NCI-H2227 treated with DMSO at 0.1 percent for 48 hours (cell line): ENCODE measurements at regions not wholly inside any gene's neighbourhood (a gene's known extent, or its start where the extent isn't known, plus 50 kb on each side); places are given as distances from the start of the nearest gene placed in this dataset.
"Not testable (repeated sequence)": the region's sequence is repeated elsewhere in the genome, so short reads cannot be mapped to it uniquely, and the experiment has no call there.

Experiments used
- DNase-seq: peaks from one replicate; lab custom pipeline; 2025; lab: John Stamatoyannopoulos, UW

DNA sequence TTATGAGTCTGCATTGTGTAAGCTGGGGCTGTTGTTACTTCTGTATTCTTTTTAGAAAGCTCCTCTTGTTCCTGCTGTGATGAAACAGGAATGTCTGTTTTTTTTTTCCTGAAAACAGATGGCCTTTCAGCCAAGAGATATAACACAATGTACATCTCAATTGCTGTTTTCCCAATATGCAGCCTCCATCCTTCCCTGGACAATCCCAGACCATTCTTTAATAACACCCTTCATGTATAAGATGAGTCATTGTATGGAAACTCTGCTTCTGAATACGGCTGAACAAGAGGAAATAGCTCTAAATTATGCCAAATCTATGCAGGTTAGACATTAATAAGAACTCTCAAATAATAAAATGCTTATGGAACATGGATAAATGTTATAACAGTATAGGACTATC, 60.2 kb upstream of the LRRC4C start:
- no peak for DNase-seq

DNA sequence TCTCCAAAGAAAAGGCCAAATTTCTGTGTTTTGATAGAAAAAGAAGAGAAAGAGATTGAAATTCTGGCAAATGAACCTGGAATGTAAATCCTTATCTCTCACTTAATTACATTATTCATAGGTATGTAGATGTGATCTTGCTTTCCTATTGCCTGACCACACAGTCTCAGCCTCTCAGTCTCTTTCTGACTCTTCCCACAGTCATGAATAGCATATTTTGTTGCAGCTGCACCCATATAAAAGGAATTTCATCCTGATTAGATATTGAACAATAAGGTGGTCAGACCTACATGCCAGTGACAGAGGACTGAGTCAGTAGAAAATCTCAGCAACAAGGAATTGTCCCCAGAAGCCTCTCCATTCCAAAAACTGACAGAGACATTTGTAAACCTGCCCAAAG, 62.9 kb upstream of the LRRC4C start:
- DNase-seq, result no peak

DNA sequence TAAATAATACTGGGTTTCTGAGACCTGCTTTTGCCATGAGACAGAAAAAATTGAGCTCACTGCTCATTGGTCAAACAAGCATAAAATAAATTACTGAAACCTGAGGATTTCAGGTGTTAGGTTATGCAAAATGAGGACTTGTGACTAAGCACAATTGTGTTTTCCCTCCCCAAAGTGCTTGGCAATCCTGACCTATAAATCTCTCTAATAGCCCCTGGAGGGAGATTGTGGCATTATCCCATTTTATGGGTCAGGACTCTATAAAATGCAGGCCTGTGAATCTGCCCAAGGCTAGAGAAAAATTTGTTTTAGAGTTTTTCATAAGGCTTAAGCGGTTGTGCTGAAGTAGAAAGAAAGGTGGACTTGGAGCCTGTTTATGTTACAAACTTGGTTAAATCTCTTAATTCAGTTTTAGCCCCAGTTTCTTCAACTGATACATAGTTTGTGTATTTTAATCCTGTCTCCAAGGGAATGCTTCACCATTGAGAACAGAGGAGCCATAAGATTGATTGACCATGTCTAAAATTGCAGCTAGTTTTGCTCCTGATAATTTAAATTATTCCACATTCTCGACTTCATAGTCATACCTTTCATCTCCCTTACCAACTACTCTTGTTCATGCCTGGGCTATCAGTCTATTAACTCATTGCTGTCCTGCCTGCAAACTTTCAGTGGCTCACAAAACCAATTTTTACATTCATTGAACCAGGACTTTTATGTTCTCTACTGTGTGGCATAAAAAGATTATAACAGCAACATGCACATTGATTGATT, 63.6 kb upstream of the LRRC4C start:
- DNase-seq, result no peak

DNA sequence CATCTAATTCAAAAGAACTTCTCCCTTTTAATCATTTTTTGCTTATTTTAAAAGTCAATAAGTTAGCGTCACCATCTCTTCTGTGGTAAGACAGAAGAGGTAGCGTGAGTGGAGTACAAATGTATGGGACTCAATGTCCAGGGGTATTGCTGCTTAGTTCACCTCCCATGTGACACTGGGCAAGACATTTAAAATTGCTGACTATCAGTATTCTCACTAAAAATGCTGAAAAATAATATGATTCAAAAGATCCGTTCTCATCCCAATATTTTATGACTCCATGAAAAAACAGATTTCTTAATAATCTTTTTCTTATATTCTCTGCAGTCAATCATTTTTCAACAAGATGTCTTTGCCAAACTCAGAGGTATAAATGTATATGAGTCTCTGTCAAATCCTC, 68.1 kb upstream of the LRRC4C start:
- no peak for DNase-seq

DNA sequence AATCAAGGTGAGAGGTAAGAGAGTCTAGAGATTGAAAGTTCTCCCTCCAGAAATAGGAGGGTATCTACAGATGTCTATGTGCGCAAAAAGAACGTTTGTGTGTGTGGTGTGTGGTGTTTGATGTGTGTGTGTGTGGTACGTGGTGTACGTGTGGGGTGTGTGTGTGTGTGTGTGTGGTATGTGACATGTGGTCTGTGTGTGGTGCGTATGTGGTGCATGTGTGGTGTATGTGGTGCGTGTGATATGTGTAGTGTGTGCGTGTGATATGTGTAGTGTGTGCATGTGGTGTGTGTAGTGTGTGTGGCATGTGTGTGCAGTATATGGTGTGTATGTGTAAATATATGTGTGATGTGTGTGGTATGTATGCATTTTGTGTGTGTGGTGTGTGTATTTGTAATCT, 73.0 kb upstream of the LRRC4C start:
- DNase-seq, result no peak

DNA sequence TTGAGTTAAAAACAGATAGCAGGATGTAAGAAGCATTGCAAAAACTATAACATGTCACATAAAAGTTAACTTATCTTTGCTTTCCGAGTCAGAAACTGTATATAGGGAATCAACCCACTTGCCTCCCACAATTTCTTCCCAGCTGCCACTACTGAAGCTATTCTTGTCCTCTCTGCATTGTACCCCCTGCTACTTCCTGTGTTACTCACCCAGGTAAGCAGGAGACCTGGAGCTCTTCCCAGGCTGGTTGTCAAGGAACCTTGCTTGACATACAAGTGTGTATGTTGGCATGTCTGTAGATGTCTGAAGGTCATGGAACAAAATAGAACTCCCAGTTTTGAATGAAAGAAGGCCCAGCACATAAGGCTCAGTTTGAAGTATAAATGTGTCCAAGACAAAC, 74.3 kb upstream of the LRRC4C start:
- DNase-seq, result no peak

DNA sequence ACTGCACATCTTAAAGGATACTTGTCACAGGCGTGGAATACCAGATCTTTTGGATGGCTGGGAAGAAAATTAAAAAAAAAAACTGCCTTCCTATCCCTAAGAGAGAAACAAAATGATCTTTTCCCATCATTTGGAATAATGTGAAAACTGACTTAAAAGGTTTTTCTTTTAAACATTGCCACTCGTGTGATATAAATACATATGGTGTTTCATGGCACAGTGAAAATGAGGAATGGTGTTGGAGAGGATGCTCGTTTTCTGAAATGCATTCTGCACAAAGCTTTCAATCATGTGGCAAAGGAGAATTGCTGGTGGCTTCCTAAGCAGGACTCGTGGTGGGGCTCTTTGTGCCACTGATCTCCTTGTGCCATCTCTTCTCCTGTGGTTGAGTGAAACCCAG, 74.9 kb upstream of the LRRC4C start:
- DNase-seq, result no peak

DNA sequence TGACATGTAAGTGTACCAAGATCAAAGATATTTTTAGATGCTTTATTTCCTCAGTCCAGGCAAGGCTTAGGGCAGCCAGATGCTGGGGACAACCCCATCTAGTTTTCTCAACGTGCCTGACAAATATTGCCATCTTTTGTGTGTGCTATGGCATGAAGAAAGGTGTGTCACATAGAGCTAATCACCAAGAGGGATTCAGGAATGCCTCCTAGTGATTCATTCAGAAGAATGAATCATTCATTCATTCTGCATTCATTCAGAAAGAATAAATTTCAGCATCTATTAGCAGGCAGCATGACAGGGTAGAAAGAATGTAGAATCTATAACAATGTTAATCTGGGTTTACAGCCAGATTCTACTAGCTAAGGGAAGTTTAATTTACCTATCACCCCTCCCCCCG, 75.4 kb upstream of the LRRC4C start:
- no peak for DNase-seq

DNA sequence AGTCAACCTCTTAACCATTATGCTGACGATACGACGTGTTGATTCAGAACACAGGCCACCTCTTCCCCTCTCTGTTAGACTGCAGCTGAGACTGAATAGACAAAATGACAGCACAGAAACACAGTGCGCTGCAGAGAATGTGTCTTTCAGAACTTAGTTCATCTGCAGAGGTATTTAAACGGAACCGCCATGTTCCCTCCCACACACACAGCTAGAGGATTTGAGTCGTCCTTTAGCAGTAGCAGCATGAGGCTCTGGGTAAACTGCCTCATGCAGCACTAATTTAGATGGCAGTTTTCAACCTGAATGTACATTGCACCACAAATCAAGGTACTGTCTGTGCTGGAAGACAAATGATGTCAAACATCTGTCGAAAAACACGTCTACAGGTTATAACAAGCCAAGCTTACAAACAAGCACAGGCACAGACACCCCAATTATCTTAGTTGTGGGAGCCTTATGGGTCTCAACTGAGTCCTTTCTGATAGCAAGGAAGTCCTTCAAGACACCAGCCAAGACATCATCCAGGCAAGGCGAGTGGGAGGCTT, 76.6 kb upstream of the LRRC4C start:
- DNase-seq, result no peak

DNA sequence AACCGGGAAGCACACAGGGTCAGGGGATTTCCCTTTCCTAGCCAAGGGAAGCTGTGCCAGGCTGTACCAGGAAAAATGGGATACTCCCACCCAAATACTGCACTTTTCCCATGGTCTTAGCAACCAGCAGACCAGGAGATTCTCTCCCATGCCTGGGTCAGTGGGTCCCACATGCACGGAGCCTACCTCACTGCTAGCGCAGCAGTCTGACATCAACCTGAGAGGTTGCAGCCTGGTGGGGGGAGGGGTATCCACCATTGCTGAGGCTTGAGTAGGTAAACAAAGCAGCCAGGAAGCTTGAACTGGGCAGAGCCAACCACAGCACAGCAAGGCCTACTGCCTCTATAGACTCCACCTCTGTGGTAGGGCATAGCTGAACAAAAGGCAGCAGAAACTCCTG, 85.5 kb upstream of the LRRC4C start:
- not testable (repeated sequence) for DNase-seq

DNA sequence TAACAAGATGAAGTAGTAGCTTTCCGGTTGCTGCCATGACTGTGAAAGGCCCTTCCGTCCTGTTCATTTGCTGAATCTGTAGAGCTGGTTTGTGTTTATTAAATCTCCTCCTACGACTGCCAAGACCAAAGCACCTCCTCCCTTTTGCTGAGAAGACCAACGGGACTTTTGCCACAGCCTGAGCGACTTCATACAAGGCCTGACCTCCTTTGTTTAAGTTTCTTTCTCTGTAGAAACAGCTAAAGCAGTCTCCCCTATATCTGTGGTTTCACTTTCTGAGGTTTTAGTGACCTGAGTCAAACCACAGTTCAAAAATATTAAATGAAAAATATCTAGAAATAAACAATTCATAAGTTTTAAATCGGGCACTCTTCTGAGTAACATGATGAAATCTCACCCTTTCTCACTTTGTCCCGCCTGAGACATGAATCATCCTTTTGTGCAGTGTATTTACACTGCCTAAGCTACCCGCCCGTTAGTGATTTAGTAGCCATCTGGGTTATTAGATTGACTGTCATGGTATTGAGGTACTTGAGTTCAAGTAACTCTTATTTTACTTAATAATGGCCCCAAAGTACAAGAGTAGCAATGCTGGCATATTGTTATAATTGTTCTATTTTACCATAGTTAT, 119.1 kb upstream of the LRRC4C start:
- DNase-seq, result no peak

DNA sequence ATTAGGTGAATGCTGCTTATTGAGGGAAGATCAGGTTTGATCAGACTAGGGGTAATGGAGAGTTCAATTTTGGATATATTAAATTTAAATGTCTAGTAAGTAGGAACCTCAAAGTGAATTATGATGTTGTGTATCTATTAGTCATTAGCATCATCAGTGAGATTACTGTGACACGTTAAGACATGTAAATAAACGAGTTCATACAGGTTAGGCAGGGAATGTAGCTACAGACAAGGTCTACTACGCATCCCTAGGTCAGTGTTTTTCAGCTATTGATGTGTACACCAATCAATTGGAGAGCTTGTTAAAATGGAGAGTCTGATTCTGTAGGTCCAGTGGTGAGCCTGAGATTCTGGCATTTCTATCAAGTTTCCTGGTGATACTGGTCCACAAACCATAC, 120.1 kb upstream of the LRRC4C start:
- no peak for DNase-seq

DNA sequence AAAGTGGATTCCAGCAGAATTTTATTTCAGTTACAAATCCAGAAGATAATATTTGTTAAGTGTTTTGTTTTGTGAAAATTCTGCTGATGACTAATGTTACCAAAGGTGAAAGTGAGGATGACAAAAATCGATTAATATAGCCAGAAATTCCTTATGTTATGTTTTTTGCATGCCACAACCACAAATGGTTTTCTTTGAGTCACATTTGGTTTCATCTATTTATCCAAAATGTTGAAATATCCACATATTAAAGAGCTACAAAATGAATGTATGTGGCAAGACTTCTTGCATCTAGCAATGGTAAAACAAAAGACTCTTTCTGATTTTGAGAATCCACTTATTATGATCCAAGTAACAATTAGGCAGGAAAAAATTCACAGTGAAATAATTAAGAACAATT, 150.1 kb upstream of the LRRC4C start:
- no peak for DNase-seq

DNA sequence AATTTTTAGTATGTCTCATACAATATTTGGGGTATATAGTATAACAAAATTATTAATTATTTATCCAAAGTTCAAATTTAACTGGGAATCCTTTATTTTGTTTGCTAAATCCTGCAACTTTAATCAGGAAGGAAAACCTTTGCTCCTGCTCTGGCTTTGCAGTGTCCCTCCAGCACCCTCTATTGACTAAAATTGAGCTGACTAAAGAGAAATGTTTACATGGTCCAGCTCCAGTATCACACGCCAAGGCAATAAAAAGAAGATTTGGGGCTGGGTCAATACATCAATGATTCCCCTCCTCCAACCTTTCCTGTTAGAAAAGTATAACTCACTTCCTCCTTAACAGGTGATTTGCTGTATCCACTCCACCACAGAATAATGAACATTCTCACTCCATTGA, 153.0 kb upstream of the LRRC4C start:
- no peak for DNase-seq

DNA sequence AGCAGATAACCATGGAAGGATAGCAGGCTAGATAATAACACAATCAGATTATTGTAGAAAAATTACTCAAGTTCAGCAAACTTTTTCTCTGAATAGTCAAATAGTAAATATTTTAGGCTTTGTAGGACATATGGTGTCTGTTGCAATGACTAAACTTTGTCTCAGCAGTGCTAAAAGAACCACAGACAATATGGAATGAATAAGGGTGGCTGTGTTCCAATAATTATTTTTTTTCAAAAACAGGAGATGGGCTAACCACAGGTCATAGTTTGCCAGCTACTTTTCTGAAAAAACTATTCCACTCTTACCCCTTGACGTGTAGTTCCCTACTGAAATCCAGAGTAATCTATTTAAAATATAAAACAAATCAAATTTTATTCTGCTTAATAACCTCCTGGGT, 153.9 kb upstream of the LRRC4C start:
- no peak for DNase-seq

DNA sequence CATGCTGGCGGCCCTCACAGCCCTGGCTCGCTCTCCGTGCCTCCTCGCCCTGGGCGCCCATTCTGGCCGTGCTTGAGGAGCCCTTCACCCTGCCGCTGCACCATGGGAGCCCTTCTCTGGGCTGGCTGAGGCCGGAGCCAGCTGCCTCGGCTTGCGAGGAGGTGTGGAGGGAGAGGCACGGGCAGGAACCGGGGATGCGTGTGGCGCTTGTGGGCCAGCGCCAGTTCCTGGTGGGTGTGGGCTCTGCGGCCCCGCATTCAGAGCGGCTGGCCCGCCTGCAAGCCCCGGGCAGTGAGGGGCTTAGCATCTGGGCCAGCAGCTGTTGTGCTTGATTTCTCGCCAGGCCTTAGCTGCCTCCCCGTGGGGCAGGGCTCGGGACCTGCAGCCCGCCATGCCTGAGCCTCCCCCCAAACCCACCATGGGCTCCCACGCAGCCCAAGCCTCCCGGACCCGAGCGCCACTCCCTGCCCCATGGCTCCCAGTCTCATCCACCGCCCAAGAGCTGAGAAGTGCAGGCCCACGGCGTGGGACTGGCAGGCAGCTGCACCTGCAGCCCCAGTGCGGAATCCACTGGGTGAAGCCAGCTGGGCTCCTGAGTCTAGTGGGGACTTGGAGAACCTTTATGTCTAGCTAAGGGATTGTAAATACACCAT, 163.4 kb upstream of the LRRC4C start:
- DNase-seq, result no peak

DNA sequence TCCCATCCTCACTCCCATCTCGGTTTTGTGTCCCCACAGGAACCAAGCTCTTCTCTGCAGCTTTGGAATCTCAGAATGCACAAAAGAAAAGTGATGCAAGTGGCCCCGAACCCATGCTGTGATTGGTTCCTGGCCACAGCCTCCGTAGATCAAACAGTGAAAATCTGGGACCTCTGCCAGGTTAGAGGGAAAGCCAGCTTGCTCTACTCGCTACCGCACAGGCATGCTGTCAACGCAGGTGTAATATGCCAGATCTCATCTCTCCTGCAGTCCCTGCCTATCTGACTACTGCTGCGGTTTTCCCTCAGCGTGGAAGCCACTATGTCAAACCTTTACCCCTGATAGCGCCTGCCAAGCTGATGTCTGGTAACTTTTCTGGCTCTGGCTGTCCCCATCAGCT, 200.5 kb upstream of the LRRC4C start:
- no peak for DNase-seq

DNA sequence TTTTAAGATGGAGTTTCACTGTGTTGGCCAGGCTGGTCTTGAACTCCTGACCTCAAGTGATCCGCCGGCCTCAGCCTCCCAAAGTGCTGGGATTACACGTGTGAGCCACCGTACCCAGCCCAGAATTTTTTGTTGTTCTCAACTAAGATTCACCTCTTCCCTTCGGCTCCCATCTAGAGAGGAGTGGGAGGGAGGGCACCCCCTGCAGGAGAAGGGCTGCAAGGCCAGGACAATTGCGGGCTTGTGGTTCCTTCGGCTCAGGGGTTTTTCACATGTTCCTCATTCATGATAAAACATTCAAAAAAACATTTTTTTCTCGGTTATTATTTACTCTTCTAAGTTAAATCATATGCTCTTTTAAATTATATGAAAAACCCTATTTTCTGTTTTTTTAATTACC, 201.1 kb upstream of the LRRC4C start:
- DNase-seq, result no peak

DNA sequence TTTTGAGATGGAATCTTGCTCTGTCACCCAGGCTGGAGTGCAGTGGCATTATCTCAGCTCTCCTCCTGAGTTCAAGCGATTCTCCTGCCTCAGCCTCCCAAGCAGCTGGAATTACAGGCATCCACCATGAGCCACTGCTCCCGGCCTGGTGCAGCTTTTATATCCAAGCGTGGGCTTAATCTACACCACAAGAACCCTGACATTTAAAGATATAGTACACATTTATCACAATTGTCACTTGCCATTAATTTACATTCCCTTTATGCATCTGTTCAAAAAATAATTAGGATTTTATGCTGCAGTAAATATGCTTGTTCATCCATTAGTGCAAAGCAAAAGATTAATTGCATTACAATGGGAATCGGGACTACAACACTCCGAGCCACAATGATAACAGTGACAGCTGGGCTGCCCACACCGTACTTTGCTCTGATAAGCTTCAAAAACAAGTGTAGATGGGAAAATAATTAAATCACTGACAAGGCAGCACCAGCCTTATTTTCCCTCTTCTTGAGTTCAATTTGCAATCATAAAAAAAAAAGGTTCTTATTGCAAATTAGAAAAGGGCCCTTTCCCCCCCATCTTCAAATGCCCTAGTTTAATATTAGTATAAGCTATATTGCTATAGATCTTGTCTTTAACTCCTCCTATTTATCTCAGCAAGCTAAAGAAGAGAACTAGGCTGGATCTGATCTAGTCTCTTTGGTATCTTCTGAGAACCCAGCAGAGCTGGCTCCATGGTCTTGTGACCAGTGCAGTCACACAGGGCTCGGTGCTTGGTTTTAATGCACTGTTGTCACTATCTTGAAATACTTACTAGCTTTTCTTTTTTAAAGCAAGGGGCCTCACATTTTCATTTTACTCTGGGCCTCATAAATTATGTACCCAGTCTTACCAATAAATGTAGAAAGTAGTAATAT, 206.2 kb upstream of the LRRC4C start:
- DNase-seq, result no peak

DNA sequence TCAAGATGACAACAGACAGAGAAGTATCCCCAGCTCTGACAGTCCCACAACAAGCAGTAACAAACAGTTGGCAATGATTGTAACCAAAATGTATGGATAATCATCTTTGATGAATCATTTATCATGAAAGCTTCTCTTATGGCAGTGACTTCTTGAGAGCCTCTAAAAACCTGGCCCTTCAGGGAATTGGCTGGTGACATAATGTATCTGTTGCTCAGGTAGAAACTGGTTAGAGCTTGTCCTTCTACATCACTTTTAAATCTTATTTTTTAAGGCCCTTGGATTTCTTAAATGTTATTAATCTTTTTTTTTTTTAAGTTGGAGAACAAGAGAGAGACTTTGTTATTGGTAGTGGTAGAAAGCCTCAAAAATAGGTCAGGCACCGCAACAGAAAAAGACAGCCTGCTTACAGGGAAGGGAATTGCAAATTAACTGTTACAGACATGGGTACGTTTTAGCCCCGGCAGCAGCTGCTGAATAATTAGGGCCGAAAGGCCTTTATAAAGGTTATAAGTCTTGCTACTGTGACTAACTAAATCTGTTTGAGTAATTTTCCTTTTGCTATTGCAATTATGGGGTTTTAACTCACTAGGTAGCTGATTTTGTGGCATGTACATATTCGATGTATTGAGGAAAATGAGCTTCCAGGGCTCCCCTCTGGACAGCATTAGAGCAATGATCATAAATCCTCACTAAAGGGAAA, 207.7 kb upstream of the LRRC4C start:
- no peak for DNase-seq

DNA sequence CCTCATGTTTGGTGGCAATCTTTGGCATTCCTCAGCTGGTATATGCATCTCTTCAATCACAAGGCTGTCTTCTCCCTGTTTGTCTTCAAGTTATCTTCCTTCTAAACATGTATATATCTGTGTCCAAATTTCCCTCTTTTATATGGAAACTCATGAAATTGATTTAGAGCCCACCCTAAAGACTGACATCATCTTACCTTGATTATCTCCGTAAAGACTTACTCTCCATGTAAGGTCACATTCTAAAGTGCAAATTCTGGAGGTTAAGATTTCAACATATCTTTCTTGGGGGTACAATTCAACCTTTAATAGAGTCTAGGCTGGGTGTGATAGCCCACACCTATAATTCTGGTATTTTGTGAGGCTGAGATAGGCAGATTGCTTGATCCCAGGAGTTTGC, 215.8 kb upstream of the LRRC4C start:
- no peak for DNase-seq

DNA sequence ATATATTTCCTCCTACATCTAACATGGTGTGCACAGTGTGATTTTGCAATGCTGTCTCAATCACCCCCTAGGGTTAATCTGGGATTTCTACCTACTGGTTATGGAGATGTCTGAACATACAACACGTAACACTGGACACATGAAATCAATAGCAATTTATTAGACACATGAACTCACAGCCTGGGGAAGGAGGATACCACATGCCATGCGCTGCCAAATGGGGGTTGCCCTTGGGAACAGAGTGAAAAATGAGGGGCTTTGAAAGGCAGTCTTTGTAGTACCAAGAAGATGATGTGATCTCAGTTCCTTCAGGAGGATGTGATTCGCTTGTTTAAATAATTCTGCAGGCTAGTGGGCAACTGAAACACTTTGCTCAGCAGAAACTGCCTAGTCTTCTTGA, 253.6 kb upstream of the LRRC4C start:
- DNase-seq, result no peak
